IMR-90 (cell line): ENCODE measurements at regions not wholly inside any gene's neighbourhood (a gene's known extent, or its start where the extent isn't known, plus 50 kb on each side); places are given as distances from the start of the nearest gene placed in this dataset.

Experiments
- ATAC-seq: fragments of 200-7000 bp; cut with Tn5 transposase; 2 replicates; pipeline ENCODE4 v1.9.1; 2020; ENCODE audit warnings: low read depth, mild to moderate bottlenecking, moderate library complexity
- BruUV-seq: library from RNA; stranded (reverse); fragments of 400-500 nt; replicated peaks from 2 replicates; lab custom pipeline; 2021; lab: Mats Ljungman, UMichigan
- CTCF ChIA-PET: fragments of 300-600 bp; formaldehyde crosslinking; extraction: SDS; loops from one replicate; lab custom pipeline; 2021; ENCODE audit warnings: antibody characterized with exemption; lab: Yijun Ruan, JAX
- POLR2A ChIA-PET: fragments of 300-600 bp; sonication (Branson Sonifier 250); formaldehyde crosslinking; loops from one replicate; lab custom pipeline; 2022; ENCODE audit warnings: antibody characterized with exemption; ENCODE audit not compliant: unreplicated experiment; lab: Charles Lee
- DNase-seq: peaks from one replicate; pipeline ENCODE4 v3.0.0; 2013
- H2AFZ ChIP-seq: replicated peaks from 2 replicates; pipeline ENCODE3; 2013; ENCODE audit warnings: low read length, mild to moderate bottlenecking; ENCODE audit not compliant: poor library complexity
- H2AK5ac ChIP-seq: 2 replicates; pipeline ENCODE4 v1.6.1; 2013; ENCODE audit warnings: low read depth, low read length, inconsistent platforms
- H2AK9ac ChIP-seq: replicated peaks from 2 replicates; pipeline ENCODE3; 2013; ENCODE audit warnings: mild to moderate bottlenecking, low read depth, low read length, moderate library complexity; ENCODE audit not compliant: poor library complexity
- H2BK120ac ChIP-seq: 2 replicates; pipeline ENCODE4 v1.6.1; 2013; ENCODE audit warnings: low read depth, low read length, inconsistent platforms
- H2BK15ac ChIP-seq: 3 replicates; pipeline ENCODE4 v1.6.1; 2013; ENCODE audit warnings: low read depth, low read length, inconsistent platforms
- H2BK20ac ChIP-seq: 2 replicates; pipeline ENCODE4 v1.6.1; 2013; ENCODE audit warnings: low read depth, mild to moderate bottlenecking, inconsistent platforms, low read length, moderate library complexity
- H2BK5ac ChIP-seq: 2 replicates; pipeline ENCODE4 v1.6.1; 2013; ENCODE audit warnings: mild to moderate bottlenecking, low read depth, low read length, inconsistent platforms; ENCODE audit not compliant: poor library complexity, severe bottlenecking
- H3K14ac ChIP-seq: replicated peaks from 2 replicates; pipeline ENCODE4 v1.6.1; 2013; ENCODE audit warnings: low read depth, low read length, inconsistent platforms
- H3K18ac ChIP-seq: 2 replicates; pipeline ENCODE4 v1.6.1; 2013; ENCODE audit warnings: low read depth, low read length, control low read depth
- H3K23ac ChIP-seq: 2 replicates; pipeline ENCODE4 v1.6.1; 2013; ENCODE audit warnings: low read depth, low read length, inconsistent platforms
- H3K27ac ChIP-seq: 2 replicates; pipeline ENCODE4 v1.5.1; 2013; ENCODE audit warnings: mild to moderate bottlenecking, control low read depth, low read length; ENCODE audit not compliant: insufficient read depth
- H3K27me3 ChIP-seq: 2 replicates; pipeline ENCODE4 v1.6.1; 2013; ENCODE audit warnings: low read length; ENCODE audit not compliant: control insufficient read depth, insufficient read depth
- H3K36me3 ChIP-seq: 2 replicates; pipeline ENCODE4 v1.6.1; 2013; ENCODE audit warnings: low read length, mixed read lengths; ENCODE audit not compliant: control insufficient read depth, insufficient read depth
- H3K4ac ChIP-seq: 2 replicates; pipeline ENCODE4 v1.6.1; 2013; ENCODE audit warnings: low read depth, low read length, inconsistent platforms
- H3K4me1 ChIP-seq: 2 replicates; pipeline ENCODE4 v1.6.1; 2013; ENCODE audit warnings: low read length, mixed read lengths; ENCODE audit not compliant: control insufficient read depth, insufficient read depth
- H3K4me2 ChIP-seq: 2 replicates; pipeline ENCODE4 v1.6.1; 2013; ENCODE audit warnings: low read depth, mild to moderate bottlenecking, control low read depth, low read length, moderate library complexity
- H3K4me3 ChIP-seq: 2 replicates; pipeline ENCODE4 v1.5.1; 2013; ENCODE audit warnings: low read depth, mild to moderate bottlenecking, control low read depth, low read length, moderate library complexity; ENCODE audit not compliant: insufficient read depth
- H3K56ac ChIP-seq: 2 replicates; pipeline ENCODE4 v1.6.1; 2013; ENCODE audit warnings: low read length, inconsistent platforms; ENCODE audit not compliant: insufficient read depth; ENCODE audit errors: extremely low read depth
- H3K79me1 ChIP-seq, 2 experiments: 2 replicates each; pipeline ENCODE4 v1.6.1; 2013; ENCODE audit warnings: low read length in 2 of 2, inconsistent platforms in 1 of 2, low read depth in 1 of 2
- H3K9ac ChIP-seq: 2 replicates; pipeline ENCODE4 v1.6.1; 2013; ENCODE audit warnings: low read depth, low read length, control low read depth
- H3K9me1 ChIP-seq: 2 replicates; pipeline ENCODE4 v1.6.1; 2013; ENCODE audit warnings: low read length, inconsistent platforms; ENCODE audit not compliant: insufficient read depth
- H3K9me3 ChIP-seq: 2 replicates; pipeline ENCODE4 v1.6.1; 2013; ENCODE audit warnings: low read length; ENCODE audit not compliant: control insufficient read depth, insufficient read depth
- H4K20me1 ChIP-seq: 2 replicates; pipeline ENCODE4 v1.6.1; 2013; ENCODE audit warnings: low read length, inconsistent platforms; ENCODE audit not compliant: insufficient read depth
- H4K5ac ChIP-seq: 2 replicates; pipeline ENCODE4 v1.6.1; 2013; ENCODE audit warnings: mild to moderate bottlenecking, low read depth, low read length, control low read depth
- H4K8ac ChIP-seq, 2 experiments: 2 replicates each; pipeline ENCODE4 v1.6.1; 2013; ENCODE audit warnings: low read depth in 2 of 2, low read length in 2 of 2, control low read depth in 1 of 2, inconsistent platforms in 1 of 2
- H4K91ac ChIP-seq: 2 replicates; pipeline ENCODE4 v1.6.1; 2013; ENCODE audit warnings: low read depth, low read length, inconsistent platforms; ENCODE audit not compliant: insufficient read depth
- CEBPB ChIP-seq: IDR thresholded peaks from 2 replicates; pipeline ENCODE4 v1.6.1; 2012; ENCODE audit warnings: low read depth, low read length, improper control_type of control experiment
- ELK1 ChIP-seq: fragments of 150-350 bp; IDR thresholded peaks from 2 replicates; pipeline ENCODE4 v1.6.1; 2016; ENCODE audit warnings: low read depth, mild to moderate bottlenecking, low read length, moderate library complexity, borderline replicate concordance
- FOS ChIP-seq: fragments of 150-350 bp; IDR thresholded peaks from 2 replicates; pipeline ENCODE4 v1.6.1; 2016; ENCODE audit warnings: low read depth, low read length
- MAFK ChIP-seq: IDR thresholded peaks from 2 replicates; pipeline ENCODE4 v1.6.1; 2012; ENCODE audit warnings: low read depth, low read length, improper control_type of control experiment
- MAZ ChIP-seq: IDR thresholded peaks from 2 replicates; pipeline ENCODE4 v1.6.1; 2012; ENCODE audit warnings: low read depth, mild to moderate bottlenecking, low read length, improper control_type of control experiment, moderate library complexity, borderline replicate concordance
- MXI1 ChIP-seq: IDR thresholded peaks from 2 replicates; pipeline ENCODE4 v1.6.1; 2012; ENCODE audit warnings: low read depth, mild to moderate bottlenecking, low read length, moderate library complexity, borderline replicate concordance
- NFE2L2 ChIP-seq: fragments of 150-350 bp; IDR thresholded peaks from 2 replicates; pipeline ENCODE4 v1.6.1; 2016; ENCODE audit warnings: low read depth, mild to moderate bottlenecking, low read length
- RCOR1 ChIP-seq: IDR thresholded peaks from 2 replicates; pipeline ENCODE4 v1.6.1; 2012; ENCODE audit warnings: mild to moderate bottlenecking, low read length, improper control_type of control experiment; ENCODE audit not compliant: insufficient replicate concordance
- USF2 ChIP-seq: fragments of 150-350 bp; IDR thresholded peaks from 2 replicates; pipeline ENCODE4 v1.6.1; 2017; ENCODE audit warnings: mild to moderate bottlenecking, antibody characterized with exemption, low read length, low read depth
- WGBS, 2 experiments: methylation state at CpG; one replicate each; pipeline versions ENCODE4 v1.1.5 to v1.1.7; 2013; ENCODE audit warnings: missing lambda C conversion rate in 2 of 2; ENCODE audit not compliant: insufficient read length in 1 of 2; ENCODE audit errors: extremely low coverage in 2 of 2; 5-methylcytosine and 5-hydroxymethylcytosine counted together
- dilution Hi-C: fragments of 300-500 bp; cut with HindIII; formaldehyde crosslinking; loops from one replicate; pipeline ENCODE4 v1.14.3; 2018; ENCODE audit warnings: low sequenced_read_pairs; ENCODE audit not compliant: unreplicated experiment
- in situ Hi-C: fragments of 300-500 bp; cut with MboI; formaldehyde crosslinking; loops from 3 replicates; pipeline ENCODE4 v1.14.3; 2019; ENCODE audit warnings: low sequenced_read_pairs, inconsistent platforms, mixed read lengths
- intact Hi-C: fragments of 100-400 bp; cut with micrococcal nuclease; formaldehyde crosslinking; loops from 2 replicates; pipeline ENCODE4 v1.10.0; 2022

- dilution Hi-C loops (no loop called here), intact Hi-C loops (no loop called here), in situ Hi-C loops (no loop called here)
- Histone ChIP-seq H2BK15ac (no peak overlapping the region), H3K9me1 (no peaks in the 10 kb centered on the region), H3K14ac (no peak overlapping the region), H3K4me3 (no peak overlapping the region), H3K9ac (no peak overlapping the region), H2AFZ (no peak overlapping the region), H3K23ac (no peak overlapping the region), H2AK5ac (no peak overlapping the region), H2BK5ac (peak overlapping the region; percentile 13), H3K4me2 (no peak overlapping the region), H3K18ac (no peak overlapping the region), H3K79me1 (no peaks in the 10 kb centered on the region), H3K4me1 (no peaks in the 10 kb centered on the region), H2BK20ac (no peak overlapping the region), H2BK120ac (no peak overlapping the region), H4K5ac (no peak overlapping the region), H3K9me3 (peaks cover 18% of the 10 kb centered on the region; the same call in 1 of the 2 replicates), H4K91ac (no peak overlapping the region), H4K20me1 (no peaks in the 10 kb centered on the region), H3K56ac (no peak overlapping the region), H3K36me3 (no peaks in the 10 kb centered on the region), H3K4ac (no peak overlapping the region), H4K8ac (no peak overlapping the region), H3K27ac (no peak overlapping the region), H2AK9ac (no peak overlapping the region), H3K27me3 (no peaks in the 10 kb centered on the region)
- POLR2A ChIA-PET, result no interaction called here
- no TSS peak for BruUV-seq
- ATAC-seq, result no peak
- CTCF ChIA-PET, result no interaction called here
- TF ChIP-seq FOS (no peak), NFE2L2 (no peak), CEBPB (no peak), ELK1 (no peak), RCOR1 (no peak), MAFK (no peak), MXI1 (no peak), MAZ (no peak), USF2 (no peak)
- DNase-seq, result no peak
- WGBS, 2 experiments, result 95% methylated on average over 2 of the region's 2 CpGs; no CpG with 5 or more reads in 1 of the 2 experiments
These were observed 68.7 kb upstream of the NPTX2 start for GRCh38 chr7:98548370-98548769.
